Activated CD4-positive, alpha-beta T cell treated with anti-CD3 and anti-CD28 coated beads for 4 hours (primary cell): ENCODE measurements at regions not wholly inside any gene's neighbourhood (a gene's known extent, or its start where the extent isn't known, plus 50 kb on each side); places are given as distances from the start of the nearest gene placed in this dataset.
"Not testable (repeated sequence)": the region's sequence is repeated elsewhere in the genome, so short reads cannot be mapped to it uniquely, and the experiment has no call there.

Experiments used
- DNase-seq, 2 donors: peaks; one replicate each; pipeline ENCODE4 v3.0.0-alpha.2; 2020

GRCh38 chr12:127165567-127166392 is 1101.2 kb upstream of the TMEM132C start:
- DNase-seq = peak; percentile 69 to 80

DNA sequence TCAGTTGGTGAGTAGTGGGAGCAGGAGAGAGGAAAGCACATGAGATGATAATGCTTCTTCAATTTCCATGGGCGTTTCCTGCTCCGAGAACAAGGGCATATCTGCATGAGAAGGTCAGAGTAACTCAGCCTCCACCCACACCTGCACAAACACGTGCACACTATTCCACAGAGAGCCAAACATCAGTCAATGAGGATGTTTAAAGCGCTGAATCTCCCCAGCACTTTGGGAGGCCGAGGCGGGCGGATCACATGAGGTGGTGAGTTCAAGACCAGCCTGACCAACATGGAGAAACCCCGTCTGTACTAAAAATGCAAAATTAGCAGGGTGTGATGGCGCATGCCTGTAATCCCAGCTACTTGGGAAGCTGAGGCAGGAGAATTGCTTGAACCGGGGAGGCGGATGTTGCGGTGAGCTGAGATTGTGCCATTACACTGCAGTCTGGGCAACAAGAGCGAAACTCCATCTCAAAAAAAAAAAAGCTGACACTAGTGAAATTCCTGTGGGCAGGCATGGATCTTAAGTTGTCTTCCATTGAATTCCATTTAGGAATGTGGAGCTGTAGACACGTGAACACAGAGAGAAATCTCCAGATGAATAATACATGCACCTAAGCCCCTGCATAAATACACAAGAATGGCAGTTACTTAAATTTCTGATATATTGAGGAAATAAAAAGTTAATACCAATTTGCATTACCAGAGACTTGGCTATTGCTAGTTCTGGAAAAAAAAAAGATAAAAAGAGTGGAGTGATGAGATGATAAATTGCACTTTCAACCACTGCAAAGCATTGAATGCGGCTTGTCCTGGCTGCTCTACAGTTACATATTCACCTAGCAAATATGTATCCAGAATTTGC is 1097.4 kb upstream of the TMEM132C start:
- DNase-seq = no peak

DNA sequence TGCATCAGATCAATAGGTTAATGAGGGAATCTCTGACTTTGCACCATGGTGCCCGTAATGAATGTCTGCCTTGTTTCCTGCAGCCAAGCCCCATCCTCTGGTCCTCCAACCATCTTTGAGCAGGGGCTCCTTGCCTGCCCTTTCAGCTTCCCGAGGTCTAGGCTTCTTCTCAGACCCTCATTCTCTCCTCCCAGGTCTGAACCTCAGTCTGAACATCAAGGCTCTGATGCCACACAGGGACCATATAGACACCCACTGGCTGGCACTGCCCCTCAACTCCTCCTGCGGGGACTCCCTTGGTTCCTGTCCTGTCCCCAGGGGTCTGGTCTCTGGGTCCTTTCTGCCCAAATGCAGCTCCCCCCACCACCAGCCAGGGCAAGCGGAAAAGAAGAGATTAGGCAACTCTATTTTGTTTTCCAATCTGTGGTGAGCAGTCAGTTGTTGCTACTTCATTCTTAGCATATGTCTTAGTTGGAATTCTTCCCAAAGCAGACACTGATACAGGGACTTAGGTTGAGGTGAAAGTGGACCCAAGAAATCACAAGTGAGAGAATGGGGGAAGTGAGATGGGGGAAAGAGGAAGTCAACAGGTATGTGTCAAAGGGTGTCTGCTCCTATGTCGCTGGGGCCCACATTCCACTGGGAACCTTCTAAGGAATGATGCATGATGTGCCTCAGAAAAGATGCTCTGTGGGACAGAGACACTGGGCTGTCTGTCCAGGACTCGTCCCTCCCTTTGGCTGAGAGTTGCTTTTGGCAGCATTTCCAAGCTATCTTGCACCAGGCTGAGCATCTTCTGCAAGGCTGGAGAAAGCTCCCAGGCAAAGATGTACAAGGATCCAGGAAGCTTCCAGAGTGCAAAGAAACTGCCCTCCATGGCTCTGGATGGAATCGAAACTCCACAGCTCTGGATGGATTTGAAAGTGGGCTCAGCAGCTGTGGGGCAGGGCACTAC is 1096.5 kb upstream of the TMEM132C start:
- DNase-seq = no peak

- DNase-seq = no peak
These were observed 1094.1 kb upstream of the TMEM132C start for GRCh38 chr12:127172861-127173260.

- not testable (repeated sequence) for DNase-seq
These were observed 1093.0 kb upstream of the TMEM132C start for GRCh38 chr12:127173971-127174370.

DNA sequence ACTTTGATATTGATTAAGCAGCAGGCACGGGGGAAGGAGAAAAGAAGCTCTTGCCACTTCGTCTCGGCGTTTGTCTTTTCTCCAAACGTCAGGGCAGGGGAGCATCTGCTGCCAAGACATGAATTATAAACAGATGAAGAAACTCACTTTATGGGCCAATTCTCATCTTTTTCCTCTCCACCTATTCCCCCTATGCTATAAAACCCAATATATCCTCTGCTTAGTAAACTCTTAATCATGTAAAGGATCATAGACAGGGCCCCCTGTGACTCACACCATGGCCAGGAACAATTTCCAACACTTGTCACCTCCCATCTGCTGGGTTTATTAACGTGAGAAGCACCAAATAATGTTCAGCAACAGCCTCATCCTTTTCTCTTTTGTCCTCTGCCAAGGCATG is 1092.1 kb upstream of the TMEM132C start:
- no peak for DNase-seq

DNA sequence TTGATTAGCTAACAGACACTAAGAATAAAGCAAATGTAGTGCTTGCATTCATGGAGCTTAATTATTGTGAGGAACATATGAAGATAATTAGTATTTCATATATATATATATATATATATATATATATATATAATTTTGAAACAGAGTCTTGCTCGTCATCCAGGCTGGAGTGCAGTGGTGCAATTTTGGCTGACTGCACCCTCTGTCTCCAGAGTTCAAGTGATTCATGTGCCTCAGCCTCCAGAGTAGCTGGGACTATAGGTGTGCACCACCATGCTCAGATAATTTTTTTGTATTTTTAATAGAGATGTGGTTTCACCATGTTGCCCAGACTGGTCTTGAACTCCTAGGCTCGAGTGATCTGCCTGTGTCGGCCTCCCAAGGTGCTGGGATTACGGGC is 1091.6 kb upstream of the TMEM132C start:
- no peak for DNase-seq

- DNase-seq = no peak
These were observed 1090.2 kb upstream of the TMEM132C start for GRCh38 chr12:127176804-127177203.

DNA sequence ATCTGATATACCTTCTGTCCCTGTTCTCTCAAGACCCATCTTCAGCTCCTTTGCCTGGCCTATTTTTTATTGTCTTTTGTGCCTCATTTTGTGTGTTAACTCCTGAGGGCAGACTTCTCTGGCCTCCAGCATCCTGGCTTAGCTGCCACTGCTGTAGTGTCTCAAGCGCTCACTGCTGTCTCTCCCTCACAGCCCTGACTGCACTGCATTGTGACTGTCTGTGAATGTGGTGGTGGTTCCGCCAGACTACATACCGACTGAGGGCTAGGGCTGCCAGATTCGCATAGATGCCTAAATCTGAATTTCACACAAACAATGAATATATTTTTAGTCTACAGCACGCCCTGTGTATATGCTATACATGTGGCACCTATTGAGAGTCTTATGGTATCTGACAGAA is 1088.9 kb upstream of the TMEM132C start:
- no peak for DNase-seq

- DNase-seq = no peak
These were observed 1088.5 kb upstream of the TMEM132C start for GRCh38 chr12:127178463-127178862.

- no peak for DNase-seq
These were observed 1087.8 kb upstream of the TMEM132C start for GRCh38 chr12:127179176-127179575.

DNA sequence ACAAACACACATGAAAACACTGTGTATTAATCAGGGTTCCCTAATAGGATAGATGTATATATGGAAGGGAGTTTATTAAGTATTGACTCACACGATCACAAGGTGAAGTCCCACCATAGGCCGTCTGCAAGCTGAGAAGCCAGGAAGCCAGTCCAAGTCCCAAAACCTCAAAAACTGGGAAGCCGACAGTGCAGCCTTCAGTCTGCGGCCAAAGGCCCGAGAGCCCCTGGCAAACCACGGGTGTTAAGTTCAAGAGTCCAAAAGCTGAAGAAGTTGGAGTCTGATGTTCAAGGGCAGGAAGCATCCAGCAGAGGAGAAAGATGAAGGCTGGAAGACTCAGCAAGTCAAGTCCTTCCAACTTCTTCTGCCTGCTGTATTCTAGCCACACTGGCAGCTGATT is 1085.0 kb upstream of the TMEM132C start:
- no peak for DNase-seq

GRCh38 chr12:127189992-127190391 is 1077.0 kb upstream of the TMEM132C start:
- DNase-seq = no peak

GRCh38 chr12:127191129-127191528 is 1075.8 kb upstream of the TMEM132C start:
- no peak for DNase-seq

- DNase-seq = no peak
These were observed 1074.6 kb upstream of the TMEM132C start for GRCh38 chr12:127192391-127192790.

DNA sequence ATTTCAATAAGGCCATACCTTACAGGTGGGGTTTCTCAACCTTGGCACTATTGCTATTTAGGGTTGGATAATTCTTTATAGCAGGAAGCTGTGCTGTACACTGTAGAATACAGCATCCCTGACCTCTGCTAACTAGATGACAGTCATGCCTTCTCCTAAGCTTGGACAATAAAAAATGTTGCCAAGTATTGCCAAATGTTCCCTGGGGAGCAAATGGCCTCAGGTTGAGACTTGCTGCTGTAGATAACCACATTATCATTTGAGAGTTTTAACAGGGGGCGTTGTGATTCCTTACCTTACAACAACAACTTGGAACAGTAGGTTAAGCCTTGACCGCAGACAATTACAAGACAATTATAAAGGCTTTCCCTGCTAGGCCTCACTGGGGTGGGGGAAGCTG is 1073.6 kb upstream of the TMEM132C start:
- DNase-seq = no peak

DNA sequence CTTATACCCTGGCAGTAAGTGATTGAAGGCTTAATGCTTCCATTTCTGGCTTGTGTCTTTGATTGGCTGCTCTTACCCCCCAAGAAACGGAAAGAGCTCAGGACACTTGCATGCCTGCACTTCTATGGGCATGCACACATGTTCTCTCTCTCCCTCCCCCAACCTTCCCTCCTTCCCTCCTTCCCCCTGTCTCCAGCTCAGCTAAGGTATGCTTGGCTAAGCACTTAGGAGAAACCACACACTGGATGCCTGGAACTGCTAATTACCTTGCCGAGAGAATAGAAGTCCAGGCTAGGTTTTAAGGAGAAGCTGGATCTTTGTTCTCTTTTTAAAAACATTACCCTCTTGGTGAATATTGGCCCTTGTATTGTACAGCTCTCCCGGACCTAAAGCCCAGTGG is 1072.8 kb upstream of the TMEM132C start:
- no peak for DNase-seq

GRCh38 chr12:127205781-127206555 is 1061.0 kb upstream of the TMEM132C start:
- DNase-seq = no peak

DNA sequence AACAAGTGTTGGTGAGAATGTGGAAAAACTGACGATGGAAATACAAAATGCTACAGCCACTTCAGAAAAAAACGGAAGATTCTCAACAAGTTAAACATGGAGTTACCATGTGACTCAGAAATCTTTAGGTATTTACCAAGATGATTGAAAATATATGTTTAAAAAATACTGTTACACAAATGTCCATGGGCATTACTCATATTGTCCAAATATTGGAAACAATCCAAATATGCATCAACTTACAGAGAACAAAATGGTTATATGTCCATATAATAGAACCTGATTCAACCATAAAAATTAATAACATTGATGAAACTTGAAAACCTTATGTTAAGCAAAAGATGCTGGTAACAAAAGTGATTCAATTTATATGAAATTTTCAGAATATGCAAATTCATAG is 1057.7 kb upstream of the TMEM132C start:
- DNase-seq = no peak

DNA sequence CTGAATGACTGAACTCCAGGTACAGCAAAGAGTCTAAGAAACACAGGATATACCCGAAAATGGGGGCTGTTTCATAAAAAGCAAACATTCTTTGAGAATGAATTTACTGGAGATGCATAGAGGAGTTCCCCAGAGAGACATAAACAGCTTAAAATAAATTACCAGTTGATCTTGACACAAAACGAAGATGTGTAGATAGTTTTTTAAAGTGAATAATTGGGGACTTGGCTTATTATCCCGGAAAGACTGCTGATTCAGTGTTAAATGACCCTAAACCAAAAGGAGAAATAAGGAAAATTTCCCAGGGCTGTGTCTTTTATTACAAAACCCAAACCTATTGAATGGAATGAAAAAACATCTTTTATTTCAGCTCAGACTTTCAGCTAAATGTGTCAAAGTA is 1052.8 kb upstream of the TMEM132C start:
- no peak for DNase-seq

- no peak for DNase-seq
These were observed 1044.0 kb upstream of the TMEM132C start for GRCh38 chr12:127223011-127223410.

- DNase-seq = no peak
These were observed 1043.2 kb upstream of the TMEM132C start for GRCh38 chr12:127223731-127224130.
